HG03469 (cell line): ENCODE measurements at regions not wholly inside any gene's neighbourhood (a gene's known extent, or its start where the extent isn't known, plus 50 kb on each side); places are given as distances from the start of the nearest gene placed in this dataset.
"Not testable (repeated sequence)": the region's sequence is repeated elsewhere in the genome, so short reads cannot be mapped to it uniquely, and the experiment has no call there.

Experiments
- ATAC-seq: cut with Tn5 transposase; IDR thresholded peaks from one replicate; pipeline ENCODE4 v1.9.1; 2021; ENCODE audit warnings: mild to moderate bottlenecking, moderate library complexity, moderate number of reproducible peaks; ENCODE audit not compliant: unreplicated experiment

GRCh38 chr1:112093372-112093694 is 103.9 kb upstream of the KCND3 start:
- ATAC-seq, result no peak

GRCh38 chr1:112099979-112100378 is 110.5 kb upstream of the KCND3 start:
- no peak for ATAC-seq

GRCh38 chr1:112105557-112105956 is 116.1 kb upstream of the KCND3 start:
- ATAC-seq, result no peak

- no peak for ATAC-seq
These were observed 120.6 kb upstream of the KCND3 start for GRCh38 chr1:112110031-112110430.

- ATAC-seq, result no peak
These were observed 122.3 kb upstream of the KCND3 start for GRCh38 chr1:112111734-112112133.

GRCh38 chr1:112114540-112114939 is 125.1 kb upstream of the KCND3 start:
- no peak for ATAC-seq

- ATAC-seq, result no peak
These were observed 137.1 kb upstream of the KCND3 start for GRCh38 chr1:112126598-112126997.

GRCh38 chr1:112127606-112128005 is 138.1 kb upstream of the KCND3 start:
- not testable (repeated sequence) for ATAC-seq

GRCh38 chr1:112133487-112133886 is 144.0 kb upstream of the KCND3 start:
- ATAC-seq, result no peak

- no peak for ATAC-seq
These were observed 151.3 kb upstream of the KCND3 start for GRCh38 chr1:112140743-112141142.

- no peak for ATAC-seq
These were observed 151.8 kb upstream of the KCND3 start for GRCh38 chr1:112141301-112141700.

GRCh38 chr1:112141923-112142322 is 152.5 kb upstream of the KCND3 start:
- ATAC-seq, result no peak

- no peak for ATAC-seq
These were observed 154.5 kb upstream of the KCND3 start for GRCh38 chr1:112143871-112144441.

- no peak for ATAC-seq
These were observed 155.4 kb upstream of the KCND3 start for GRCh38 chr1:112144733-112145426.

- ATAC-seq, result no peak
These were observed 156.8 kb upstream of the KCND3 start for GRCh38 chr1:112146201-112146715.

GRCh38 chr1:112160214-112160613 is 170.7 kb upstream of the KCND3 start:
- not testable (repeated sequence) for ATAC-seq

- no peak for ATAC-seq
These were observed 175.9 kb upstream of the KCND3 start for GRCh38 chr1:112165375-112165774.

GRCh38 chr1:112169517-112169916 is 180.0 kb upstream of the KCND3 start:
- ATAC-seq, result no peak

GRCh38 chr1:112172294-112172882 is 182.9 kb upstream of the KCND3 start:
- no peak for ATAC-seq

- no peak for ATAC-seq
These were observed 187.8 kb upstream of the KCND3 start for GRCh38 chr1:112177314-112177713.

- ATAC-seq, result no peak
These were observed 199.1 kb upstream of the KCND3 start for GRCh38 chr1:112188611-112189010.

GRCh38 chr1:112196008-112196588 is 199.9 kb upstream of the CTTNBP2NL start:
- no peak for ATAC-seq
